AG09309 (cell line): ENCODE measurements at regions not wholly inside any gene's neighbourhood (a gene's known extent, or its start where the extent isn't known, plus 50 kb on each side); places are given as distances from the start of the nearest gene placed in this dataset.

Experiments
- DNase-seq: peaks from one replicate; pipeline ENCODE4 v3.0.0-alpha.2; 2010; ENCODE audit warnings: low read depth
- H3K4me3 ChIP-seq: 2 replicates; pipeline ENCODE4 v1.5.1; 2011; ENCODE audit warnings: mild to moderate bottlenecking, low read depth, low read length, moderate library complexity; ENCODE audit not compliant: control insufficient read depth
- TF ChIP-seq, protein P1 (sequence below): IDR thresholded peaks from 2 replicates; pipeline ENCODE4 v1.5.1; 2011; ENCODE audit warnings: mild to moderate bottlenecking, low read depth, low read length, inconsistent platforms; ENCODE audit not compliant: insufficient read depth, control insufficient read depth; ENCODE audit errors: missing control alignments

DNA sequence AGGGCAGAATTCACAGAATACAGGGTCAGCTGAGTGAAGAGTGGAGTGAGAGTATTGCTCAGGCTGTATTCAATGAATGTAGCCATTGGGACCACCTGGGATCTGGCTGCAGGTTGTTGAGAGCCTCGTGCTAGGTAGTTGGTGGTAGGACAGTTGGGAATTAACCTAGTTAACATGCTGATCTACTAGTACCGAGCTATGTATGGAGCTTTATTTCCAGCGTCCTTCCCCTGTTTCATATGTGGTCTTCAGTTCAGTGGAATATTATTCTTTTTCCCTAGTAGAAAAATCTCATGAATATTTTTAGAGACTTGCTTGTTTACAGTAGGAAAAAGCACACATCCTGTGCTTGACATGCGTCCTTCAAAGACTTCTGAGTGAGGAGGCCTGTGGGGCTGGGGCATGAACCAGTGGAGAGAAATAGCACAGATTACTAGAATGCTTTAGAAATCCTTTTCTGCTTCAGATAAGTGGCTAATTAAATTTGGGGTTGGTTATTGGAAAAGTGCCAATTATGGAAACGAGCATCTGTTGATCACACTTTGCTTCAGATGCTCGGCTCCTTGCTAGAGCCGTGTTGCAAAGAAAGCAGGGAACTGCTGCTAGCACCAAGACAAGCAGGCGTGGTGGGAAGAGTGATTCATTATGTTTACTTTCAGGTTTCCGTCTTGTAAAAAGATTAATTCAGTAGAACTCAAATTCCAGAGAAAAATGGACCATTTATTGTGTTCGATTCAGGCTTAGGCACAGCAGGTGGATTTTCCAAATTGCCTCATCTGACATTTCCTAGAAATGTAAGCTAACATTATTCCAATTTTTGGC, 53.6 kb downstream of the ARF6 start:
- H3K4me3 ChIP-seq, result no peak overlapping the region
- DNase-seq, result peak; percentile 50
- TF ChIP-seq, protein P1, sequence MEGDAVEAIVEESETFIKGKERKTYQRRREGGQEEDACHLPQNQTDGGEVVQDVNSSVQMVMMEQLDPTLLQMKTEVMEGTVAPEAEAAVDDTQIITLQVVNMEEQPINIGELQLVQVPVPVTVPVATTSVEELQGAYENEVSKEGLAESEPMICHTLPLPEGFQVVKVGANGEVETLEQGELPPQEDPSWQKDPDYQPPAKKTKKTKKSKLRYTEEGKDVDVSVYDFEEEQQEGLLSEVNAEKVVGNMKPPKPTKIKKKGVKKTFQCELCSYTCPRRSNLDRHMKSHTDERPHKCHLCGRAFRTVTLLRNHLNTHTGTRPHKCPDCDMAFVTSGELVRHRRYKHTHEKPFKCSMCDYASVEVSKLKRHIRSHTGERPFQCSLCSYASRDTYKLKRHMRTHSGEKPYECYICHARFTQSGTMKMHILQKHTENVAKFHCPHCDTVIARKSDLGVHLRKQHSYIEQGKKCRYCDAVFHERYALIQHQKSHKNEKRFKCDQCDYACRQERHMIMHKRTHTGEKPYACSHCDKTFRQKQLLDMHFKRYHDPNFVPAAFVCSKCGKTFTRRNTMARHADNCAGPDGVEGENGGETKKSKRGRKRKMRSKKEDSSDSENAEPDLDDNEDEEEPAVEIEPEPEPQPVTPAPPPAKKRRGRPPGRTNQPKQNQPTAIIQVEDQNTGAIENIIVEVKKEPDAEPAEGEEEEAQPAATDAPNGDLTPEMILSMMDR, result no peak

DNA sequence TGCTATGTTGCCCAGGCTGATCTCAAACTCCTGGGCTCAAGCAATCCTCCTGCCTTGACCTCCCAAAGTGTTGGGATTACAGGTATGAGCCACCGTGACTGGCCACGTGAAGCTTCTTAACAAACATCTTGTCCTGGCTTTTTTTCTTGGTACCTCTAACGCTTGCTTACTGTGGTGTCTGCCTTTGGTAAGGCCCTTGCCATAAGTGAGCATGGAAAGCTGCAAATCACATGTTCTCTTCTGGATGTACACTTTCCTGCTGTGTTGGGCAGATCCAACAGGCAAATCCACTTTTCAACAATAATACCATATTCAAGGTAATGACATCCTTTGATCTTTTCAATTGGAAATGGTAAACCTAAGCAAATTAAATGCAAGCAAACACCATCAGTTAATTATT, 54.6 kb downstream of the ARF6 start:
- DNase-seq, result no peak
- no peak overlapping the region for H3K4me3 ChIP-seq
- TF ChIP-seq, protein P1, result no peak

DNA sequence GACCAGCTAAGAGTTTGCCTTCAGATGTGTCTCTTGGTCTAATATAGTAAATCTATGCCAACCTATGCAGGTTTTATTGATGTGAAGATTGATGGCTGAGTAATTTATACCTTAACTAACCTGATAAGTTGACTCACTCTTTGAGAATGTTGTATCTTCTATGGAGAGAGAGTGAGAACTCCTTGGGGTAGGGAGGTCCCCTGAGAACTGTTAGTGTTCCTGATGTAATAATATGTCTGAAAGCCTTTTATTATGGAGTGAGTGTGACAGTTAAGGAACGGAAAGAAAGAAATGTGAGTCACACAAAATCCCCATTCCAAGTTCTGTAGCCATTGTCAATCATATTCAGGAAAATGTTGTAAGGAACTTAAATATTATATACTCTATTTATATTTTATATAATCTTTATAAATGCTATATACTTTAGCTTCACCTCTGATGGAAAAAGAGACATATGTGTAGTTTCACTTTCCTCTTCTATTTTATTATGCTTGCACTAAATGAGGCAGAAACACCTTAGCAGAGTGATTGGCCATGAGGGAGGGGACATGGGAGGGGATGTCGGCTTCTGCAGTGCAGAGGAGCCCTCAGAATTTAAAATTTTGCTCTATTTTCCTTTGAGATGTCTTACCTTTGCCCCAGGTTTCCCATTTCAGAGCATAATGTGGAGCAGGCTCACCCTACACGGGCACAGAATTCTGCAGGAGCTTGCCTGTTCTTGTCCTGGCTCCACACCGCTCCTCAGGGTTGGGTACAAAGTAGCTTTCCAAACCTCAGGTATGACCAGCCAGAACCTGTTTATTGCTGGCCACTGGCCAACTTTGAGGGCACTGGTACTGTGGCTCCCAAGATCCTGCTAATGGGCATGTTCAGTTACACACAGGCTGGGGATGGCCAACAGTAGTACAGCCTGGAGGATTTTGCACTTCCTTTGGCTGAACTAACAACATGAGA, 57.7 kb downstream of the ARF6 start:
- no peak overlapping the region for H3K4me3 ChIP-seq
- TF ChIP-seq, protein P1, result no peak
- DNase-seq, result no peak

DNA sequence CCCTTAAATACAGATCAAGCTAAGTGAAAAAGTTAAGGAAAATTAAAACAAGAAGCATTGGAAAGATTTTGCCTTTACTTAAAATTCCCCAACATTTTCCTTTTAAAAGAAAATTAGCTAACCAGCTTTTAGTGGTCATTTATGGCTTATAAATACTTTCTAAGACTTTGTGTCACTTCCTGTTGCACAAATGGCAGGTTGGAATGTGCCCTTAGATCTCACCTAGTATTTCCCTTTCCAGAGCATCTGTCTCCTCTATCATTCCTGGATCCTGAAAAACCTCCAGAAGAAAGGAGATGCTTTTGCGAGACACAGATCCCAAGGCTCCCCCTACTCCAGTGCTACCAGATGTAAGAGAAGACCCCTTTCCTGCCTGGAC, 58.3 kb downstream of the ARF6 start:
- no peak overlapping the region for H3K4me3 ChIP-seq
- TF ChIP-seq, protein P1, result no peak
- DNase-seq, result no peak

DNA sequence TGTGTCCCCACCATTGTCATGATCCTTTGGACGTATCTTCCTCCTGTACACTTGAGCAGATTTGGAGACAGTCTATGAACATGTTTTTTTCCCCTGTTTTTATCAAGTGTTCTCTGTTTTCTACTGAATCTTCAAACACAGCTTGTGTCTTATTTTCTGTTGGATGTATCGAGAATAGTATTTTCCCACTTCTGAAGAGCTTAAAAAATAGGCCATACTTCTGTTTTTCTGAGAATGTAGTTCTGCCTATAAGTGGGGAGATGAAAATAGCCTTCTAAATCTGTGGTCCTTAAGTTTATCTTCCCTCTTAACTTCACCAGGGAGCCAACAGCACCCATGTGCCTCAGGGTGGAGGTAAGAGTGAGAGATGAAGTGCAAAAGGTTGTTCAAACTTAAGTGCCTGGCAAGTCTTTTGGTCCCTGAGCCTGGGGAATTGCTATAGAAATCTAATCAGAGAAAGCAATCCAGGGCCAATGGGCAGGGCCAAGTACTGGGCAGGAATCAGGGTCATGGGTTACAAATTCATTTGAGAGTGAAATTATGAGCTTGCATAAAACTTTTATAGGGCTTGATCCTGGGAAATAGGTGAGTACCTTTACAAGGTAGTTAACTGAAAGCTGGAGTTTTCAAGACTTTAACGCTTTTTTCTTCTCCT, 58.9 kb downstream of the ARF6 start:
- TF ChIP-seq, protein P1, result no peak
- H3K4me3 ChIP-seq, result no peak overlapping the region
- DNase-seq, result no peak

DNA sequence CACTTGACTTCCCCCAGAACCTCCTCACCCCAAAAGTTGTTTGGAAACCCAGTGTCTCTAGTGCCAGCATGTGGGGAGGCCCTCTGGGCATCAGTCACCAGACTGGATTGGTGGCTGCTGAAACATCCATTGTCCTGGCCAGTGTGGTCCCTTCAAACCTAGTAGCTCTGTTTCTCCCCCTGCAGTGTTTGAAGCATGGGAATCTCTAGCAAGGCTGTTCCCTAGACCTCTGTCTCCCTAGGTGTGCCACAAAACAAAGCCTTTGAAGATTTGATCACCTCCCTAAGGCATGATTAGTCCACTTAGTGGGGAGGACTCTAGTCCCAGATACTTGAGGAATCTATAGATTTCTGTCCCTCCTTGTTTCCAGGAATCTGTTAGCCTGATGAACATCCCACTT, 60.3 kb downstream of the ARF6 start:
- TF ChIP-seq, protein P1, result no peak

More for the DNA sequence above, 60.3 kb downstream of the ARF6 start:
- no peak overlapping the region for H3K4me3 ChIP-seq
- no peak for DNase-seq
